Mesenchymal stem cell (in vitro differentiated cells and primary cell): ENCODE measurements at regions not wholly inside any gene's neighbourhood (a gene's known extent, or its start where the extent isn't known, plus 50 kb on each side); places are given as distances from the start of the nearest gene placed in this dataset.

Experiments used
- DNase-seq: peaks from one replicate; pipeline ENCODE4 v3.0.0-alpha.2; 2013
- H2AFZ ChIP-seq: one replicate; pipeline ENCODE4 v1.6.1; 2013; ENCODE audit warnings: low read depth, mild to moderate bottlenecking, control low read depth, inconsistent platforms, low read length, moderate library complexity
- H2AK5ac ChIP-seq: 2 replicates; pipeline ENCODE4 v1.6.1; 2013; ENCODE audit warnings: low read length, moderate library complexity, mild to moderate bottlenecking, inconsistent platforms; ENCODE audit not compliant: severe bottlenecking
- H2BK120ac ChIP-seq: one replicate; pipeline ENCODE4 v1.6.1; 2013; ENCODE audit warnings: low read depth, mild to moderate bottlenecking, inconsistent platforms, low read length, moderate library complexity
- H2BK12ac ChIP-seq, 2 experiments: one replicate each; pipeline ENCODE4 v1.6.1; 2013; ENCODE audit warnings: inconsistent platforms in 2 of 2, low read length in 2 of 2, mild to moderate bottlenecking in 2 of 2, moderate library complexity in 2 of 2, control low read depth in 1 of 2
- H2BK15ac ChIP-seq: one replicate; pipeline ENCODE4 v1.6.1; 2013; ENCODE audit warnings: mild to moderate bottlenecking, low read depth, inconsistent platforms; ENCODE audit not compliant: poor library complexity, severe bottlenecking
- H2BK5ac ChIP-seq: 2 replicates; pipeline ENCODE4 v1.6.1; 2013; ENCODE audit warnings: low read depth, mild to moderate bottlenecking, low read length, control low read depth, inconsistent platforms; ENCODE audit not compliant: poor library complexity, severe bottlenecking
- H3K14ac ChIP-seq, 2 experiments: one replicate each; pipeline ENCODE4 v1.6.1; 2013; ENCODE audit warnings: inconsistent platforms in 2 of 2, low read length in 2 of 2, control low read depth in 1 of 2, mild to moderate bottlenecking in 1 of 2, moderate library complexity in 1 of 2
- H3K18ac ChIP-seq, 2 experiments: one replicate each; pipeline ENCODE4 v1.6.1; 2013; ENCODE audit warnings: inconsistent platforms in 2 of 2, low read length in 2 of 2, control low read depth in 1 of 2, low read depth in 1 of 2, mild to moderate bottlenecking in 1 of 2
- H3K23ac ChIP-seq, 2 experiments: one replicate each; pipeline ENCODE4 v1.6.1; 2013; ENCODE audit warnings: inconsistent platforms in 2 of 2, low read length in 2 of 2, mild to moderate bottlenecking in 2 of 2, moderate library complexity in 2 of 2, control low read depth in 1 of 2
- H3K27ac ChIP-seq: 2 replicates; pipeline ENCODE4 v1.5.1; 2013; ENCODE audit warnings: mild to moderate bottlenecking, moderate library complexity, low read length, control low read depth, inconsistent platforms; ENCODE audit not compliant: poor library complexity, severe bottlenecking
- H3K27me3 ChIP-seq, 2 experiments: 2 replicates each; pipeline versions ENCODE4 v1.6.1 to v1.7.0; 2013; ENCODE audit warnings: low read length in 2 of 2, mild to moderate bottlenecking in 2 of 2, moderate library complexity in 2 of 2, control low read depth in 1 of 2, inconsistent platforms in 1 of 2; ENCODE audit not compliant: control insufficient read depth in 1 of 2, insufficient read depth in 1 of 2
- H3K36me3 ChIP-seq, 2 experiments: 2 replicates each; pipeline versions ENCODE4 v1.6.1 to v1.7.0; 2013; ENCODE audit warnings: low read length in 2 of 2, control low read depth in 1 of 2, inconsistent platforms in 1 of 2, low read depth in 1 of 2, mild to moderate bottlenecking in 1 of 2; ENCODE audit not compliant: insufficient read depth in 2 of 2, control insufficient read depth in 1 of 2
- H3K4ac ChIP-seq, 2 experiments: one replicate each; pipeline ENCODE4 v1.6.1; 2013; ENCODE audit warnings: inconsistent platforms in 2 of 2, low read length in 2 of 2, mild to moderate bottlenecking in 2 of 2, moderate library complexity in 2 of 2, control low read depth in 1 of 2, low read depth in 1 of 2
- H3K4me1 ChIP-seq: 2 replicates; pipeline ENCODE4 v1.6.1; 2013; ENCODE audit warnings: low read depth, low read length, control low read depth; ENCODE audit not compliant: control insufficient read depth, insufficient read depth
- H3K4me2 ChIP-seq: 2 replicates; pipeline ENCODE4 v1.6.1; 2013; ENCODE audit warnings: low read length, mild to moderate bottlenecking, inconsistent platforms; ENCODE audit not compliant: poor library complexity, severe bottlenecking
- H3K4me3 ChIP-seq, 2 experiments: 2 replicates each; pipeline versions ENCODE4 v1.5.1 to v1.7.0; 2013; ENCODE audit warnings: low read length in 2 of 2, mild to moderate bottlenecking in 2 of 2, control low read depth in 1 of 2, low read depth in 1 of 2; ENCODE audit not compliant: insufficient read depth in 1 of 2
- H3K79me1 ChIP-seq: replicated peaks from 2 replicates; pipeline ENCODE4 v1.6.1; 2013; ENCODE audit warnings: mild to moderate bottlenecking, control low read depth, low read length, inconsistent platforms; ENCODE audit not compliant: poor library complexity, severe bottlenecking
- H3K9ac ChIP-seq: 2 replicates; pipeline ENCODE4 v1.7.0; 2013; ENCODE audit warnings: mild to moderate bottlenecking, low read length, moderate library complexity
- H3K9me3 ChIP-seq: 2 replicates; pipeline ENCODE4 v1.7.0; 2013; ENCODE audit warnings: mild to moderate bottlenecking, low read length; ENCODE audit not compliant: control insufficient read depth
- H4K8ac ChIP-seq: one replicate; pipeline ENCODE4 v1.6.1; 2013; ENCODE audit warnings: inconsistent platforms, mild to moderate bottlenecking, low read length, moderate library complexity
- H4K91ac ChIP-seq: one replicate; pipeline ENCODE4 v1.6.1; 2013; ENCODE audit warnings: mild to moderate bottlenecking, low read length, inconsistent platforms
- WGBS: methylation state at CpG from one replicate; pipeline ENCODE4 v1.1.7; 2013; ENCODE audit warnings: mixed read lengths; 5-methylcytosine and 5-hydroxymethylcytosine counted together

- Histone ChIP-seq H3K14ac (no peak overlapping the region), H3K4me2 (no peak overlapping the region), H3K4ac (no peak overlapping the region), H2BK15ac (no peak overlapping the region), H3K79me1 (no peaks in the 10 kb centered on the region), H2AK5ac (no peak overlapping the region), H3K23ac (no peak overlapping the region), H3K9me3 (no peaks in the 10 kb centered on the region), H4K91ac (no peak overlapping the region), H2BK120ac (no peak overlapping the region), H2AFZ (no peak overlapping the region), H3K27me3 (no peaks in the 10 kb centered on the region), H4K8ac (no peak overlapping the region), H3K9ac (no peak overlapping the region), H3K4me1 (peaks cover 2% of the 10 kb centered on the region), H3K36me3 (no peaks in the 10 kb centered on the region), H3K27ac (no peak overlapping the region), H3K4me3 (no peak overlapping the region), H2BK5ac (no peak overlapping the region), H2BK12ac (no peak overlapping the region), H3K18ac (no peak overlapping the region)
- 13% methylated on average over 1 of the region's 1 CpG for WGBS
- DNase-seq: no peak
Measured at GRCh38 chrX:140346729-140347128, 158.1 kb downstream of the SOX3 start.

GRCh38 chrX:140343226-140343868, 161.5 kb downstream of the SOX3 start:
- Histone ChIP-seq H2BK5ac (no peak overlapping the region), H3K4me2 (no peak overlapping the region), H2AK5ac (no peak overlapping the region), H3K36me3 (no peaks in the 10 kb centered on the region), H2AFZ (no peak overlapping the region), H3K23ac (no peak overlapping the region), H2BK120ac (no peak overlapping the region), H4K8ac (no peak overlapping the region), H3K4me3 (no peak overlapping the region), H3K79me1 (no peaks in the 10 kb centered on the region), H2BK15ac (no peak overlapping the region), H3K9me3 (no peaks in the 10 kb centered on the region), H3K4me1 (peaks cover 2% of the 10 kb centered on the region), H2BK12ac (no peak overlapping the region), H3K14ac (no peak overlapping the region), H3K9ac (no peak overlapping the region), H3K18ac (no peak overlapping the region), H4K91ac (no peak overlapping the region), H3K27me3 (no peaks in the 10 kb centered on the region), H3K27ac (no peak overlapping the region), H3K4ac (no peak overlapping the region)
- WGBS: 75% methylated on average over 3 of the region's 5 CpGs
- DNase-seq: no peak

DNA sequence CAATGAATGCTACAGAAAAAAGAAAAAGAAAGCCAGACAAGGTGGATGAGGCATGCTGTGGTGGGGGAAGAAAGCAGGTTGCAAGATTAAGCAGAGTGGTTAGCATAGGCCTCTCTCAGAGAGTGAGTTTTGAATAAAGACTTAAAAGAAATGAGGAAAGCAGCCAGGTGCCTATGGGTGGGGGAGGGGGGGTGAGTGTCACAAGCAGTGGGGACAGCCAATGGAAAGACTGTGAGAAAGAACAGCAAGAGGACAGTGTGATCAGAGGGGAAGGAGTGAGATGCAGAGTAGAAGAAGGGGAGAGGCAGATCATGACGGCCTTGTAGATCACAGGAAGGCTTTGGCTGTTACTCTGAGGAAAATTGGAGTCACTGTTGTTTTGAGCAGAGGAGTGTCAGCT, 162.5 kb downstream of the SOX3 start:
- H3K14ac ChIP-seq: no peak overlapping the region
- WGBS: 6% methylated on average over 1 of the region's 1 CpG
- H3K18ac ChIP-seq: no peak overlapping the region
- no peak overlapping the region for H3K23ac ChIP-seq
- no peaks in the 10 kb centered on the region for H3K27me3 ChIP-seq
- H2BK15ac ChIP-seq: no peak overlapping the region
- no peak overlapping the region for H3K27ac ChIP-seq
- no peak overlapping the region for H3K9ac ChIP-seq
- H2AFZ ChIP-seq: no peak overlapping the region
- no peaks in the 10 kb centered on the region for H3K36me3 ChIP-seq
- no peak overlapping the region for H3K4me3 ChIP-seq
- H2BK120ac ChIP-seq: no peak overlapping the region
- H2BK5ac ChIP-seq: no peak overlapping the region
- H3K79me1 ChIP-seq: no peaks in the 10 kb centered on the region
- H4K8ac ChIP-seq: no peak overlapping the region
- DNase-seq: no peak
- peaks cover 2% of the 10 kb centered on the region for H3K4me1 ChIP-seq
- H3K4ac ChIP-seq: no peak overlapping the region
- no peak overlapping the region for H2BK12ac ChIP-seq
- H2AK5ac ChIP-seq: no peak overlapping the region
- no peak overlapping the region for H4K91ac ChIP-seq
- no peaks in the 10 kb centered on the region for H3K9me3 ChIP-seq
- no peak overlapping the region for H3K4me2 ChIP-seq

DNA sequence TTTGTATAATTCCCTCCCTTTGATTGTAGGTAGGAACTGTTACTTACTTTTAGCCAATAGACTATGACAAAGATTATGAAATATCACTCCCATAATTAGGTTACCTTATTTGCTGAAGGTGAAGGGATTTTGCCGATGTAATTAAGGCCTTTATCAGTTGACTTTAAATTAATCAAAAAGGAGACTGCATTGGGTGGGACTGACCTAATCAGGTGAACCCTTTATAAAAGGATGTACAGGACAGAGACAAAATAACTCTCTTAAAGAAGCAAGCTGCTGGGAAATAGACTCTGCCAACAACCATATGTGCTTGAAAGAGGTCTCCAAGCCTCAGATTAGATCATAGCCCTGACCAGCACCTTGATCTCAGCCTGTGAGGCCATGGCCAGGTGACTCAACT, 167.6 kb downstream of the SOX3 start:
- no peak for DNase-seq
- Histone ChIP-seq H2BK12ac (no peak overlapping the region), H2BK15ac (no peak overlapping the region), H2BK5ac (no peak overlapping the region), H2AK5ac (no peak overlapping the region), H3K14ac (no peak overlapping the region), H3K4me2 (no peak overlapping the region), H3K9ac (no peak overlapping the region), H3K4me1 (no peaks in the 10 kb centered on the region), H3K27me3 (no peaks in the 10 kb centered on the region), H3K18ac (no peak overlapping the region), H3K4ac (no peak overlapping the region), H4K91ac (no peak overlapping the region), H3K79me1 (no peaks in the 10 kb centered on the region), H3K9me3 (peaks cover 3% of the 10 kb centered on the region), H2AFZ (no peak overlapping the region), H3K36me3 (no peaks in the 10 kb centered on the region), H3K27ac (no peak overlapping the region), H4K8ac (no peak overlapping the region), H3K4me3 (no peak overlapping the region), H2BK120ac (no peak overlapping the region), H3K23ac (no peak overlapping the region)
- no CpG with 5 or more reads among the region's 1 CpG for WGBS
